ENCODE measurements at regions not wholly inside any gene's neighbourhood (a gene's known extent, or its start where the extent isn't known, plus 50 kb on each side); places are given as distances from the start of the nearest gene placed in this dataset.

- no peak overlapping the region for H2AFZ ChIP-seq (ENCODE audit: low read depth, low read length, poor library complexity, severe bottlenecking)
- no TSS peak for BruUV-seq (replicated peaks)
- H3K9me2 ChIP-seq (ENCODE audit: insufficient read depth), result no peaks in the 10 kb centered on the region
- H3K4me2 ChIP-seq (ENCODE audit: low read length), result no peak overlapping the region
- no peak overlapping the region for H3K4me3 ChIP-seq (replicated peaks in 1 of 2; ENCODE audit: low read depth in 1 of 2, low read length in 2 of 2)
- ChIA-PET POLR2A (no interaction called here), RAD21 (ENCODE audit: low non-redundant PET in 1 of 2, low total read pairs in 2 of 2, uncharacterized antibody in 2 of 2, unreplicated experiment in 2 of 2) (no interaction called here), CTCF (no interaction called here)
- H3K79me2 ChIP-seq (ENCODE audit: insufficient read depth, low read length), result no peaks in the 10 kb centered on the region
- H3K9ac ChIP-seq (ENCODE audit: low read length), result no peak overlapping the region
- no peaks in the 10 kb centered on the region for H3K4me1 ChIP-seq (ENCODE audit: control insufficient read depth in 1 of 2, insufficient read depth in 2 of 2, low read length in 2 of 2)
- H3K36me3 ChIP-seq (ENCODE audit: control insufficient read depth in 1 of 2, insufficient read depth in 2 of 2, low read length in 2 of 2), result no peaks in the 10 kb centered on the region
- no peak for DNase-seq (ENCODE audit: low read depth, low spot score)
- intact Hi-C loops (cut with micrococcal nuclease), result no loop called here
- H4K20me1 ChIP-seq (ENCODE audit: insufficient read depth), result no peaks in the 10 kb centered on the region
- peaks cover 4 to 26% of the 10 kb centered on the region in 2 experiments; a peak in 2 of 4 replicates for H3K9me3 ChIP-seq (ENCODE audit: control insufficient read depth in 1 of 2, insufficient read depth in 1 of 2, low read depth in 1 of 2, low read length in 2 of 2)
- no peaks in the 10 kb centered on the region for H3K27me3 ChIP-seq (ENCODE audit: insufficient read depth, low read length)
- TF ChIP-seq EZH2 (IDR thresholded peaks at IDR 0.05) (no peak), ELF1 (IDR thresholded peaks at IDR 0.05; ENCODE audit: borderline replicate concordance, low read depth) (no peak), CBX3 (IDR thresholded peaks at IDR 0.05; ENCODE audit: low read depth) (no peak), POLR2AphosphoS5 (IDR thresholded peaks at IDR 0.05; ENCODE audit: low read depth, low read length) (no peak)
- ATAC-seq, result no peak
- no peak overlapping the region for H3K27ac ChIP-seq (ENCODE audit: low read depth, low read length)
These were observed 742.1 kb downstream of the MTRR start for GRCh38 chr5:8611067-8611466.

- CTCF ChIA-PET, result no interaction called here
- H3K9me3 ChIP-seq (ENCODE audit: control insufficient read depth in 1 of 2, insufficient read depth in 1 of 2, low read depth in 1 of 2, low read length in 2 of 2), result peaks cover 4 to 27% of the 10 kb centered on the region in 2 experiments; a peak in 2 of 4 replicates
- no peak for DNase-seq (ENCODE audit: low read depth, low spot score)
These were observed 744.2 kb downstream of the MTRR start for GRCh38 chr5:8613078-8613685.

More at GRCh38 chr5:8613078-8613685, 744.2 kb downstream of the MTRR start:
- ATAC-seq, result no peak
- TF ChIP-seq SP1 (IDR thresholded peaks at IDR 0.05; ENCODE audit: low read depth), result no peak
- no peaks in the 10 kb centered on the region for H3K9me2 ChIP-seq (ENCODE audit: insufficient read depth)
- ChIA-PET RAD21 (ENCODE audit: low non-redundant PET in 1 of 2, low total read pairs in 2 of 2, uncharacterized antibody in 2 of 2, unreplicated experiment in 2 of 2) (no interaction called here), POLR2A (no interaction called here)
- no peaks in the 10 kb centered on the region for H4K20me1 ChIP-seq (ENCODE audit: insufficient read depth)
- H3K4me1 ChIP-seq (ENCODE audit: control insufficient read depth in 1 of 2, insufficient read depth in 2 of 2, low read length in 2 of 2), result no peaks in the 10 kb centered on the region
- H3K27me3 ChIP-seq (ENCODE audit: insufficient read depth, low read length), result no peaks in the 10 kb centered on the region
- H3K27ac ChIP-seq (ENCODE audit: low read depth, low read length), result no peak overlapping the region
- no peak overlapping the region for H2AFZ ChIP-seq (ENCODE audit: low read depth, low read length, poor library complexity, severe bottlenecking)
- BruUV-seq (replicated peaks), result no TSS peak
- H3K36me3 ChIP-seq (ENCODE audit: control insufficient read depth in 1 of 2, insufficient read depth in 2 of 2, low read length in 2 of 2), result no peaks in the 10 kb centered on the region
- H3K9ac ChIP-seq (ENCODE audit: low read length), result no peak overlapping the region
- H3K4me2 ChIP-seq (ENCODE audit: low read length), result no peak overlapping the region
- H3K4me3 ChIP-seq (replicated peaks in 1 of 2; ENCODE audit: low read depth in 1 of 2, low read length in 2 of 2), result no peak overlapping the region
- H3K79me2 ChIP-seq (ENCODE audit: insufficient read depth, low read length), result no peaks in the 10 kb centered on the region
- intact Hi-C loops (cut with micrococcal nuclease), result no loop called here
